ENCODE measurements at regions not wholly inside any gene's neighbourhood (a gene's known extent, or its start where the extent isn't known, plus 50 kb on each side); places are given as distances from the start of the nearest gene placed in this dataset.
"Not testable (repeated sequence)": the region's sequence is repeated elsewhere in the genome, so short reads cannot be mapped to it uniquely, and the experiment has no call there.

DNA sequence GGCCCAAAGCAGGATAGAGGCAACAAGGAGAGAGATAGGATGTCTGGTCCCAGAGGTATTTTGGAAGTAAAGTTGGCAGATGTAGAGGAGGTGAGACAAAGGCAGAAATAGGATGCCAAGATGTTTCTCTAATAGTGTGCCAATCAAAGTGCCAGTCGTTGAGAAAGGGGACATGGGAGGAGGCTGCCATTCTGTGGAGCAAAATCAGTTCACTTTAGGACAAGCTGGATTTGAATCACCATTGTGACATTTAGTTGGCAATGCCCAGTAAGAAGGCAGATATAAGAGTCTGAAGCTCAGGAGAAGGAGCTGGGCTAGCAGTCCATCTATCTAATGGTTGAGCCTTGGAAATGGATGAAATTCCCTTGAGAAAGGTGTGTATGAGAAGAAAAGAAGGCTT, 53.8 kb downstream of the ADRB2 start:
- DNase-seq (ENCODE audit: low spot score), result no peak
- intact Hi-C loops (cut with DNase I), result no loop called here
- no peak for ATAC-seq

DNA sequence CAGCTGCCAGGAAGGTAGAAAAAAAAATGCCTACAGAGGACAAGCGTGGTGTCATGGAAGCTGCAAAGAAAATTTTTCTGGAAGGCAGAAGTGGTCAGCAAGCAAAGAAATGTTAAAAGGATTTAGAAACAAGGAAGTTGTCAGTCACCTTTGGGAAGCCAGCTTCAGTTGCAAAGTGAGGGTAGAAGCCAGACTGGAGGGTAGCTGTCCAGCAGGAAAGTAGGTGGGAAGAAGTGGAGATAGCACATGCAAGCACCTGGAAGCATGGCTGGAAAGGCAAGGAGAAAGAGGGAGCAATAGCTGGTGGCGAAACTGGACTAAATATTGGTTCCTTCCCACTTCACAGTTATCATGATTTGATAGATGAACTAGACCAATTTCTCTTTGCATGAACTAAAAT, 54.3 kb downstream of the ADRB2 start:
- intact Hi-C loops (cut with DNase I), result no loop called here
- ATAC-seq (no peak), DNase-seq (ENCODE audit: low spot score) (no peak)

GRCh38 chr5:148882332-148882731, 55.9 kb downstream of the ADRB2 start:
- ATAC-seq (no peak), DNase-seq (ENCODE audit: low spot score) (no peak)
- intact Hi-C loops (cut with DNase I), result no loop called here

GRCh38 chr5:148884339-148885020, 58.1 kb downstream of the ADRB2 start:
- DNase-seq (ENCODE audit: low spot score) (no peak), ATAC-seq (no peak)
- intact Hi-C loops (cut with DNase I), result no loop called here

DNA sequence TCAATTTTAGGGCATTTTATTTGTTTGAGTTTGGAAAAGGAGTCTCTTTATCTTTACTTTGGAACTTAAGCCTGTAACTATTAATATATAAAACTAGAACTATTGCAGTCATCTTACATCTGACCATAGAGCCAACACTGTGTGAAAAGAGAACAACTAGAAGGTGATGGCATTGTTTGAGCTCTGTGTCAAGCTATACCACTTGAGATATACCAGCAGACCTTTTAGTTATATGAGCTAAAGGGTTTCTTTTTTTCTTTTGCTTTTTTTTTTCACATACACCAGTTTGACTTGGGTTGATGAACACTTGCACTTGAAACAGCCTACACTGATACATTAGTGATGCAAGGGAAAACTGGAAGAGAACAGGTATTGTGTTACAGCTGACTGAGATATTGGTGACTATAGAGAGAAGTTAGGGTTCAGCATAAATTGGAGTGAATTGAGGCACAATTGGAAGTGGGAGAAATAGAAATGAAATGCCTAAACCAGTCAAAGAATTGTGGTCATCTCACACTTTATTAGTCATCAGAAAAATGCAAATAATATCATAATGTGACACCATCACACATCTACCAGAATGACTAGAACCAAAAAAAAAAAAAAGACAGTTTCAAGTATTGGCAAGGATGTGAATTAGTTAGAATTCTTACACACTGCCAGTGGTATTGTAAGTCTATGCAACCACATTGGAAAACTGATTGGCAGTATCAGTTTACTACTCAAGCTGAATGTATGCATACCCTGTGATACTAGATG, 60.9 kb downstream of the ADRB2 start:
- DNase-seq (ENCODE audit: low spot score) (no peak), ATAC-seq (no peak)
- intact Hi-C loops (cut with DNase I), result no loop called here

- intact Hi-C loops (cut with DNase I); ATAC-seq; DNase-seq (ENCODE audit: low spot score): not testable (repeated sequence)
Measured at GRCh38 chr5:148889936-148890335, 63.5 kb downstream of the ADRB2 start.

- DNase-seq (ENCODE audit: low spot score); intact Hi-C loops (cut with DNase I); ATAC-seq: not testable (repeated sequence)
Measured at GRCh38 chr5:148895441-148895840, 69.0 kb downstream of the ADRB2 start.

DNA sequence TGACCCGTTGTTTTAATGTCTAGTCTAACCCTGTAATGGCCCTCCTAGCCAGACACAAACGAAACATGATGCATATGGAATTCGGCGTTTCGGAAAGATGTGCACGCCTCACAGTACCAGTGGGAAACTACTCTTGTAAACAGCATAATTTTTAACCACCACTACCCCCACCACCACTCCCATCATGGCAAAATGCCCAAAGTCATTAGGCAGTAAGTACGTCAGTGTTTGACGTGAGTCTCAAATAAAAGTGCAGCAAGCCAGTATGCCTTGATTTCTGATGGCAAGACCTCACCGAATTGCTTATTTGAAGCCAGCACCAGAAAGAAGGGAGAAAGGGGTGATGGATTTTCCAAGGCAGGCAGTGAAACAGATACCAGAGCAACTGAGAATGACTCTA, 71.4 kb downstream of the ADRB2 start:
- ATAC-seq (no peak), DNase-seq (ENCODE audit: low spot score) (no peak)
- intact Hi-C loops (cut with DNase I), result no loop called here

GRCh38 chr5:148898413-148899075, 72.1 kb downstream of the ADRB2 start:
- DNase-seq (ENCODE audit: low spot score) (no peak), ATAC-seq (no peak)
- intact Hi-C loops (cut with DNase I), result no loop called here

DNA sequence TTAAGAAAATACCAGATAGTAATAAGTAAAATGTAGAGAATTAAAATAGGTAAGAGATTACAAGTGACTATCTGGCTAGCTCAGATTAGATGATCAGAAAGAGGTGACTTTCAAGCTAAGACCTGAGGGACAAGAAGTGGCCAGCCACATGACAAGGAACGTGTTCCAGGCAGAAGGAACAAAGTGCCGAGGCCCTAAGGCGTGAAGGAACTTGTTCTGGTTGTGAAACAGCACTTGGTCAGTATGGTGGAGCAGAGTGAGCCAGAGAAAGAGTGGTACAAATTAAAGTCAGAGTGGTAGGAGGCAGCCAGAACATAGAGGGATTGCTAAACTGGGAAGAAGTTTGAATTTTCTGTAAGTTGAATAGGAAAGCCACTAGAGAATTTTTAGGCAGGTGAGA, 73.6 kb downstream of the ADRB2 start:
- intact Hi-C loops (cut with DNase I), result no loop called here
- DNase-seq (ENCODE audit: low spot score), result no peak
- ATAC-seq, result no peak

- ATAC-seq (no peak), DNase-seq (ENCODE audit: low spot score) (no peak)
- intact Hi-C loops (cut with DNase I), result no loop called here
Measured at GRCh38 chr5:148902478-148902877, 76.1 kb downstream of the ADRB2 start.

GRCh38 chr5:148903587-148903986, 77.2 kb downstream of the ADRB2 start:
- DNase-seq (ENCODE audit: low spot score) (no peak), ATAC-seq (no peak)
- intact Hi-C loops (cut with DNase I), result no loop called here

DNA sequence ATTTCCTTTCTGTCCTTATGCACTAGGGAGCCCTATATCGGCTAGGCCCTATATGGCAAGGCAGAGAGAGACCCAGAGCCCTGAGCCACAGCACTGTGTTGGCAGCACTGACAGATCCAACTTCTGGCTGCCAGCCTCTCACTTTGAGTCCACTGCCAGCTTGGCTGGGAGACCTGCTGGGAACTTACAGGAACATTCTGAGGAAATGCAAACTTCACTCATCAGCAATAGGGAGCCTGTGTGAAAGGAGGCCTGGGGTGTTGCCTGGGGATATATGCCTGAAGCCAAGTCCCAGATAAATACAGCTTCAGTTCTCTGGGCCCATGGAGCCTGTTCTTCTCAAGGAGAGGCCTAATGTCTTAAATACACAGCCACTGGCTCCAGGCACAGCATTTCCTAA, 78.0 kb downstream of the ADRB2 start:
- ATAC-seq, result peak; percentile 59
- intact Hi-C loops (cut with DNase I), result no loop called here
- DNase-seq (ENCODE audit: low spot score), result no peak

DNA sequence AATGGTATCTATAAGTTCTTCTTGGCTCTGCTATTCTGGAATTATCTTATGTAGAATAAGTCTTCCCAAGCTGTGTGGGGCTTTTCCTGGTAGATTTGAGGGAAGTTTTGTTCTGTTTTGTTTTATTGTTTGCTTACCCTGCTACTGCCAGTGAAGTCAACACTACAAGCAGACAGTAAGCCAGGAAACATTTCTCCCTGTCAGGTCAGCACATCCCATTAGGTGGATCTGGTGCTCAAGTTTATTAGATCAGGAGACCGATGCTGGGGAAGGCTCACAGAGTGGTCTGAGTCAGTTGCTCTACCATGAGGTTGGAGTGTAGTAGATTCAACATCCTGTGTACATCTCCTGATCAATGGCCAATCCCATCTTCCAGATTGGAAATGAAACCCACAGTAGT, 79.1 kb downstream of the ADRB2 start:
- intact Hi-C loops (cut with DNase I), result no loop called here

DNA sequence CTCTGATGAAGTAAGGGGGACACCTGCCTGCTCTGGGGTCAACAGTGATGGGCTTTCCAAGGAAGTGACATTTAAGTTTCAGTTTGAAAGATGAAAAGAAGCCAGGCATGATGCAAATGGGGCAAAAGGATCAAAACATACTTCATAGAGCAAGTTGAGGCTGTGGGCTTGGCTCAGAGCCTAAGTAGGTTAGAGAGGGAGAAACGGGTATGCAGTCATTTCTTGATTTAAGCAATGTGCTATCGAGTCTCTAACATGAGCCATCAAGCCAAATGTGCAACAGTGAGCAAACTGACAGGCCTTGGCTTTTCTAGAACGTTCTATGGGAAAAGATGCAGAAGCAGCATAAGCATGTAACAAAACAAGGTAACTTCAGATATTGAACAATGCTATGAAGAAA, 80.6 kb downstream of the ADRB2 start:
- intact Hi-C loops (cut with DNase I), result no loop called here
- DNase-seq (ENCODE audit: low spot score), result no peak
- ATAC-seq, result no peak

More for the DNA sequence above, 79.1 kb downstream of the ADRB2 start:
- DNase-seq (ENCODE audit: low spot score) (no peak), ATAC-seq (no peak)

- intact Hi-C loops (cut with DNase I), result no loop called here
- DNase-seq (ENCODE audit: low spot score) (no peak), ATAC-seq (no peak)
Measured at GRCh38 chr5:148909040-148909439, 82.6 kb downstream of the ADRB2 start.

DNA sequence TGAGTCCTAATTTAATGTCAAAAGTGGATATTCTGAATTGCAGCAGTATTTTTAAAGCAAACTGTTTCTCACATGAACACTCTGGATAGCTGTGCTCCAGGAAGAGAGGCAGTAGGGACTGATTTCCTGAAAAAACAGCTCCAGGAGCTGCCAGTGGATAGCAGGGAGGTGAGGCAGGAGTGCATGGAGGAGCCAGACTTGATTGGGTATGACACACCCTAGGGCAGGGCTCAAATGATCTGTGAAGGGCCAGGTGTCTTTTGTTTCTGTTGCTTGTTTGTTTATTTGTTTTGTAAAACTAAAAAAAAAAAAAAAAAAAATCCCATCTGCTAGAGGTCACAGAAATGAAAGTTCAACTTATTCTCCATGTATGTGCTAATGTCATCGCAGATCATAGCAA, 83.4 kb downstream of the ADRB2 start:
- intact Hi-C loops (cut with DNase I), result no loop called here
- ATAC-seq, result no peak
- no peak for DNase-seq (ENCODE audit: low spot score)

GRCh38 chr5:148910216-148910615, 83.8 kb downstream of the ADRB2 start:
- intact Hi-C loops (cut with DNase I), result no loop called here
- DNase-seq (ENCODE audit: low spot score), result no peak
- ATAC-seq, result no peak

DNA sequence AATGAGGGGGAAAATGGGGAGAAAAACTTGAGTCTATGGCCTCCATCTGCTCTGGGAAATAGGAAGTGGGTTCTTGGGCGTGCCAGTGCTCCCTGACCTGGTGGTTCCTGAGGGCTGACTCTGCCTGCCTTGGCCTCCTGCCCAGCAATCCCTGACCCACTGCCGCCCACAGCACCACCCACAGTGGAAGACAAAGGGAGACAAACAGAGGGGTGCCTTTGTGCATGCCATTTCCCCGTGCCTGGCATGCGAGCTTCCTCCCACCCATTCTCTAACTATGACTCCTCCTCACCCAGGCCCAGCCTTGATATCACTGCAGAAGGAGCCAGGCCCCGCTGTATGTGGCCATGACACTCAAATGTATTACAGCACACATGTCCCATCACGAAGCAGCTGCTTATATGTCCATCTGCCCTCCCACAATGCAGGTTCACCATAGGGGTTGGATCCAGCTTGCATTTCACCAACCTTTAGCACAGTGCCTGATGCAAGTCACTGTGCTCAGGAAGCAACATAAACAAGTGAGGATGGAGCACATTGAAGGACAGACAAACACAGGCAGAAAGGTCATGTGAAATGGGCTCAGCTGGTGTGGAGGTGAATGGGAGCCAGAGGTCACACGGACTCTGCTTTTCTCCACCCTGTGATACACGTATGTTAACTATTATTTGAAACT, 84.4 kb downstream of the ADRB2 start:
- ATAC-seq (peak; percentile 60), DNase-seq (ENCODE audit: low spot score) (peak; percentile 71)
- intact Hi-C loops (cut with DNase I), result no loop called here

DNA sequence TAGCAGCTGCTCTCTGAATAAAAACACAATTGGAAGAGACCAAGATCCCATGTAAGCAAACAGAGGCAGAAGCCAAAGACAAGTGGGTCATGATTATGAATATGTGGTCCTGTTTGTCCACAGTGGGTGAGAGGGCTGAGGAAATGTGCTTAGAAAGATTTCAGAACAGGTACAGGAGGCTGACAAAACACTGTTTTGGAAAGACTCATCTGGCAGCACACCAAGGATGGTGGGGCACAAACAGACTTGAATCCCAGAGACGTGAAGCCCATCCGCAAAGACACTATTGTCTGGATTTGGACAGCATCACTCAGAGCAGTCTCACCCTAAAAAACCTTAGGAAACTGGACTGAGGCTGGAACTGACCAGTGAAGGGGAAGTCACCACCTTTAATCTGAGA, 85.0 kb downstream of the ADRB2 start:
- intact Hi-C loops (cut with DNase I), result no loop called here
- no peak for ATAC-seq
- DNase-seq (ENCODE audit: low spot score), result no peak
